ENCODE measurements at regions not wholly inside any gene's neighbourhood (a gene's known extent, or its start where the extent isn't known, plus 50 kb on each side); places are given as distances from the start of the nearest gene placed in this dataset.

- TF ChIP-seq EZH2 (IDR thresholded peaks at IDR 0.05; ENCODE audit: insufficient read depth, poor library complexity, severe bottlenecking) = no peak
- no peak for TF ChIP-seq EZH2phosphoT487 (IDR thresholded peaks at IDR 0.05; ENCODE audit: insufficient read depth, low read depth)
These were observed 101.4 kb upstream of the KCNK1 start for GRCh38 chr1:233512538-233512937.

All from GM23248 (cell line).